Nephron progenitor cell (in vitro differentiated cells): ENCODE measurements at regions not wholly inside any gene's neighbourhood (a gene's known extent, or its start where the extent isn't known, plus 50 kb on each side); places are given as distances from the start of the nearest gene placed in this dataset.
"Not testable (repeated sequence)": the region's sequence is repeated elsewhere in the genome, so short reads cannot be mapped to it uniquely, and the experiment has no call there.

Experiments used
- DNase-seq: peaks from one replicate; pipeline ENCODE4 v3.0.0; 2021
- H3K27ac Mint-ChIP-seq: 2 replicates; pipeline ENCODE4 v1.8.0; 2021; ENCODE audit warnings: mild to moderate bottlenecking, moderate library complexity, mixed read lengths
- H3K27me3 Mint-ChIP-seq: 2 replicates; pipeline ENCODE4 v1.8.0; 2021; ENCODE audit warnings: mild to moderate bottlenecking, low read depth, mixed read lengths; ENCODE audit not compliant: poor library complexity
- H3K36me3 Mint-ChIP-seq: 2 replicates; pipeline ENCODE4 v1.8.0; 2021; ENCODE audit warnings: low read depth, mixed read lengths
- H3K4me1 Mint-ChIP-seq: 2 replicates; pipeline ENCODE4 v1.8.0; 2021; ENCODE audit warnings: mixed read lengths
- H3K4me3 Mint-ChIP-seq: 2 replicates; pipeline ENCODE4 v1.8.0; 2021; ENCODE audit warnings: mild to moderate bottlenecking, moderate library complexity, mixed read lengths
- H3K9me3 Mint-ChIP-seq: 2 replicates; pipeline ENCODE4 v1.8.0; 2021; ENCODE audit warnings: mild to moderate bottlenecking, moderate library complexity, mixed read lengths
- CTCF ChIP-seq: fragments of 200-600 bp; sonication (generic); IDR thresholded peaks from 2 replicates; pipeline ENCODE4 v1.5.0; 2021; ENCODE audit warnings: antibody characterized with exemption

- H3K4me3 Mint-ChIP-seq = no peak overlapping the region
- no peaks in the 10 kb centered on the region for H3K4me1 Mint-ChIP-seq
- no peak overlapping the region for H3K27ac Mint-ChIP-seq
- no peaks in the 10 kb centered on the region for H3K9me3 Mint-ChIP-seq
- peaks cover 2% of the 10 kb centered on the region for H3K27me3 Mint-ChIP-seq
- no peak for TF ChIP-seq CTCF
- H3K36me3 Mint-ChIP-seq = no peaks in the 10 kb centered on the region
- DNase-seq = no peak
These were observed 154.2 kb downstream of the ZNF486 start for GRCh38 chr19:20321139-20321763.

- H3K4me1 Mint-ChIP-seq = no peaks in the 10 kb centered on the region
- no peaks in the 10 kb centered on the region for H3K36me3 Mint-ChIP-seq
- no peak for TF ChIP-seq CTCF
- no peaks in the 10 kb centered on the region for H3K9me3 Mint-ChIP-seq
- peaks cover 2% of the 10 kb centered on the region for H3K27me3 Mint-ChIP-seq
- DNase-seq = no peak
- H3K27ac Mint-ChIP-seq = no peak overlapping the region
- no peak overlapping the region for H3K4me3 Mint-ChIP-seq
These were observed 153.2 kb downstream of the ZNF486 start for GRCh38 chr19:20320191-20320590.

- no peaks in the 10 kb centered on the region for H3K36me3 Mint-ChIP-seq
- no peaks in the 10 kb centered on the region for H3K4me1 Mint-ChIP-seq
- TF ChIP-seq CTCF = no peak
- no peak overlapping the region for H3K27ac Mint-ChIP-seq
- no peak for DNase-seq
- H3K4me3 Mint-ChIP-seq = no peak overlapping the region
- H3K27me3 Mint-ChIP-seq = peaks cover 2% of the 10 kb centered on the region
- no peaks in the 10 kb centered on the region for H3K9me3 Mint-ChIP-seq
These were observed 151.6 kb downstream of the ZNF486 start for GRCh38 chr19:20318616-20319015.

GRCh38 chr19:20315543-20315942 lies 148.5 kb downstream of the ZNF486 start:
- Mint-ChIP-seq H3K4me3 (no peak overlapping the region), H3K4me1 (no peaks in the 10 kb centered on the region), H3K9me3 (peaks cover 5% of the 10 kb centered on the region), H3K36me3 (no peaks in the 10 kb centered on the region), H3K27ac (no peak overlapping the region), H3K27me3 (no peaks in the 10 kb centered on the region)
- no peak for DNase-seq
- TF ChIP-seq CTCF = no peak

- no peaks in the 10 kb centered on the region for H3K4me1 Mint-ChIP-seq
- no peaks in the 10 kb centered on the region for H3K27me3 Mint-ChIP-seq
- no peak for TF ChIP-seq CTCF
- H3K4me3 Mint-ChIP-seq = no peak overlapping the region
- no peaks in the 10 kb centered on the region for H3K36me3 Mint-ChIP-seq
- H3K27ac Mint-ChIP-seq = peak overlapping the region; percentile 13
- H3K9me3 Mint-ChIP-seq = peaks cover 13% of the 10 kb centered on the region
- no peak for DNase-seq
These were observed 146.9 kb downstream of the ZNF486 start for GRCh38 chr19:20313894-20314293.

GRCh38 chr19:20307127-20307526 lies 140.1 kb downstream of the ZNF486 start:
- Mint-ChIP-seq H3K4me3 (no peak overlapping the region), H3K9me3 (peaks cover 13% of the 10 kb centered on the region), H3K4me1 (no peaks in the 10 kb centered on the region), H3K27me3 (no peaks in the 10 kb centered on the region), H3K27ac (no peak overlapping the region), H3K36me3 (no peaks in the 10 kb centered on the region)
- DNase-seq = no peak
- no peak for TF ChIP-seq CTCF

GRCh38 chr19:20296314-20296713 lies 129.3 kb downstream of the ZNF486 start:
- not testable (repeated sequence) for H3K4me1 Mint-ChIP-seq, H3K36me3 Mint-ChIP-seq, H3K27ac Mint-ChIP-seq, H3K27me3 Mint-ChIP-seq, DNase-seq, H3K4me3 Mint-ChIP-seq
- peaks cover 28% of the 10 kb centered on the region for H3K9me3 Mint-ChIP-seq
